ENCODE measurements at regions not wholly inside any gene's neighbourhood (a gene's known extent, or its start where the extent isn't known, plus 50 kb on each side); places are given as distances from the start of the nearest gene placed in this dataset.
"Not testable (repeated sequence)": the region's sequence is repeated elsewhere in the genome, so short reads cannot be mapped to it uniquely, and the experiment has no call there.

GRCh38 chr10:6692856-6693255, 112.8 kb upstream of the PRKCQ start:
- DNase-seq, result no peak
- peaks cover 48% of the 10 kb centered on the region for H3K27me3 Mint-ChIP-seq

GRCh38 chr10:6692103-6692502, 112.0 kb upstream of the PRKCQ start:
- no peaks in the 10 kb centered on the region for H3K36me3 Mint-ChIP-seq
- no peak overlapping the region for H3K27ac Mint-ChIP-seq
- CTCF ChIA-PET, result no interaction called here
- H3K4me1 Mint-ChIP-seq, result peaks cover 4% of the 10 kb centered on the region
- ATAC-seq (no peak), DNase-seq (no peak)
- no peaks in the 10 kb centered on the region for H3K9me3 Mint-ChIP-seq (ENCODE audit: low read depth)
- H3K4me3 Mint-ChIP-seq, result no peak overlapping the region
- peaks cover 51% of the 10 kb centered on the region for H3K27me3 Mint-ChIP-seq

More at GRCh38 chr10:6692856-6693255, 112.8 kb upstream of the PRKCQ start:
- Mint-ChIP-seq H3K9me3 (ENCODE audit: low read depth) (no peaks in the 10 kb centered on the region), H3K4me3 (no peak overlapping the region), H3K4me1 (peaks cover 4% of the 10 kb centered on the region), H3K27ac (no peak overlapping the region), H3K36me3 (no peaks in the 10 kb centered on the region)
- CTCF ChIA-PET, result no interaction called here
- no peak for ATAC-seq

- no peaks in the 10 kb centered on the region for H3K36me3 Mint-ChIP-seq
- peaks cover 2% of the 10 kb centered on the region for H3K4me1 Mint-ChIP-seq
Observed at GRCh38 chr10:6689036-6689435, 109.0 kb upstream of the PRKCQ start.

GRCh38 chr10:6680735-6681134, 100.7 kb upstream of the PRKCQ start:
- peaks cover 7% of the 10 kb centered on the region for H3K4me1 Mint-ChIP-seq
- H3K36me3 Mint-ChIP-seq, result no peaks in the 10 kb centered on the region
- DNase-seq, result no peak
- CTCF ChIA-PET, result interaction anchor here (0.6 to 3.3 kb wide), 4 partner anchors 11 to 279 kb away, joined by 3 to 17 read pairs (median 6); no protein-coding TSS in a partner anchor
- H3K9me3 Mint-ChIP-seq (ENCODE audit: low read depth), result no peaks in the 10 kb centered on the region
- H3K27me3 Mint-ChIP-seq, result peaks cover 60% of the 10 kb centered on the region
- no peak overlapping the region for H3K4me3 Mint-ChIP-seq
- no peak for ATAC-seq
- H3K27ac Mint-ChIP-seq, result no peak overlapping the region

More at GRCh38 chr10:6689036-6689435, 109.0 kb upstream of the PRKCQ start:
- Mint-ChIP-seq H3K4me3 (no peak overlapping the region), H3K9me3 (ENCODE audit: low read depth) (no peaks in the 10 kb centered on the region), H3K27me3 (peaks cover 43% of the 10 kb centered on the region), H3K27ac (no peak overlapping the region)
- ATAC-seq, result no peak
- CTCF ChIA-PET, result interaction anchor here (0.7 kb wide), 2 partner anchors 9 to 11 kb away, joined by 3 read pairs; no protein-coding TSS in a partner anchor
- DNase-seq, result no peak

GRCh38 chr10:6678956-6679355, 98.9 kb upstream of the PRKCQ start:
- no peak for ATAC-seq
- DNase-seq, result no peak
- no peaks in the 10 kb centered on the region for H3K36me3 Mint-ChIP-seq
- no peak overlapping the region for H3K27ac Mint-ChIP-seq
- H3K27me3 Mint-ChIP-seq, result peaks cover 62% of the 10 kb centered on the region
- H3K4me3 Mint-ChIP-seq, result no peak overlapping the region
- CTCF ChIA-PET, result interaction anchor here (0.7 to 3.3 kb wide), 17 partner anchors 8 to 477 kb away, joined by 3 to 18 read pairs (median 5); partner anchors contain the start of gene PFKFB3
- peaks cover 10% of the 10 kb centered on the region for H3K4me1 Mint-ChIP-seq
- H3K9me3 Mint-ChIP-seq (ENCODE audit: low read depth), result no peaks in the 10 kb centered on the region

- peak; percentile 70 for DNase-seq
- peaks cover 10% of the 10 kb centered on the region for H3K4me1 Mint-ChIP-seq
- H3K9me3 Mint-ChIP-seq (ENCODE audit: low read depth), result no peaks in the 10 kb centered on the region
- peak; percentile 69 for ATAC-seq
- H3K36me3 Mint-ChIP-seq, result no peaks in the 10 kb centered on the region
- H3K27ac Mint-ChIP-seq, result no peak overlapping the region
- CTCF ChIA-PET, result interaction anchor here (0.7 to 3.3 kb wide), 15 partner anchors 8 to 272 kb away, joined by 3 to 18 read pairs (median 6); no protein-coding TSS in a partner anchor
- H3K27me3 Mint-ChIP-seq, result peaks cover 60% of the 10 kb centered on the region
- H3K4me3 Mint-ChIP-seq, result no peak overlapping the region
Observed at GRCh38 chr10:6678211-6678803, 98.2 kb upstream of the PRKCQ start.

- peaks cover 55% of the 10 kb centered on the region for H3K27me3 Mint-ChIP-seq
- not testable (repeated sequence) for DNase-seq; H3K9me3 Mint-ChIP-seq (ENCODE audit: low read depth); H3K36me3 Mint-ChIP-seq; ATAC-seq; H3K27ac Mint-ChIP-seq; H3K4me3 Mint-ChIP-seq
- peaks cover 10% of the 10 kb centered on the region for H3K4me1 Mint-ChIP-seq
- CTCF ChIA-PET, result interaction anchor here (1.0 to 3.0 kb wide), 4 partner anchors 33 to 271 kb away, joined by 3 to 15 read pairs (median 4); no protein-coding TSS in a partner anchor
Observed at GRCh38 chr10:6677129-6677528, 97.1 kb upstream of the PRKCQ start.

- CTCF ChIA-PET, result interaction anchor here (1.0 to 2.1 kb wide), 2 partner anchors 259 to 268 kb away, joined by 3 to 7 read pairs; no protein-coding TSS in a partner anchor
- no peaks in the 10 kb centered on the region for H3K9me3 Mint-ChIP-seq (ENCODE audit: low read depth)
- no peak for ATAC-seq
- peaks cover 30% of the 10 kb centered on the region for H3K27me3 Mint-ChIP-seq
- no peak overlapping the region for H3K27ac Mint-ChIP-seq
- H3K36me3 Mint-ChIP-seq, result no peaks in the 10 kb centered on the region
- H3K4me1 Mint-ChIP-seq, result peaks cover 10% of the 10 kb centered on the region
- DNase-seq, result no peak
- H3K4me3 Mint-ChIP-seq, result no peak overlapping the region
Observed at GRCh38 chr10:6674291-6674690, 94.2 kb upstream of the PRKCQ start.

GRCh38 chr10:6671976-6672375, 91.9 kb upstream of the PRKCQ start:
- Mint-ChIP-seq H3K27me3 (peaks cover 28% of the 10 kb centered on the region), H3K9me3 (ENCODE audit: low read depth) (no peaks in the 10 kb centered on the region), H3K27ac (no peak overlapping the region), H3K4me1 (peaks cover 13% of the 10 kb centered on the region), H3K36me3 (no peaks in the 10 kb centered on the region), H3K4me3 (no peak overlapping the region)
- CTCF ChIA-PET, result interaction anchor here (0.8 to 1.2 kb wide), 2 partner anchors 23 to 262 kb away, joined by 3 read pairs; no protein-coding TSS in a partner anchor
- ATAC-seq (no peak), DNase-seq (no peak)

- ATAC-seq (no peak), DNase-seq (no peak)
- Mint-ChIP-seq H3K27me3 (peaks cover 19% of the 10 kb centered on the region), H3K9me3 (ENCODE audit: low read depth) (no peaks in the 10 kb centered on the region), H3K27ac (no peak overlapping the region), H3K4me1 (peaks cover 26% of the 10 kb centered on the region), H3K4me3 (no peak overlapping the region), H3K36me3 (no peaks in the 10 kb centered on the region)
- CTCF ChIA-PET, result interaction anchor here (0.8 to 5.1 kb wide), 7 partner anchors 10 to 253 kb away, joined by 3 to 55 read pairs (median 4); partner anchors contain the start of gene PRKCQ
Observed at GRCh38 chr10:6669269-6669859, 89.3 kb upstream of the PRKCQ start.

GRCh38 chr10:6667679-6668270, 87.7 kb upstream of the PRKCQ start:
- Mint-ChIP-seq H3K9me3 (ENCODE audit: low read depth) (no peaks in the 10 kb centered on the region), H3K27ac (no peak overlapping the region), H3K27me3 (peaks cover 8% of the 10 kb centered on the region), H3K36me3 (peaks cover 2% of the 10 kb centered on the region), H3K4me1 (peaks cover 24% of the 10 kb centered on the region), H3K4me3 (no peak overlapping the region)
- CTCF ChIA-PET, result interaction anchor here (0.6 to 5.1 kb wide), 36 partner anchors 9 to 749 kb away, joined by 3 to 55 read pairs (median 4); partner anchors contain the start of gene PFKFB3
- peak; percentile 34 for ATAC-seq
- DNase-seq, result peak; percentile 67

GRCh38 chr10:6667150-6667549, 87.1 kb upstream of the PRKCQ start:
- no peak overlapping the region for H3K4me3 Mint-ChIP-seq
- DNase-seq (no peak), ATAC-seq (no peak)
- H3K9me3 Mint-ChIP-seq (ENCODE audit: low read depth), result no peaks in the 10 kb centered on the region
- peaks cover 24% of the 10 kb centered on the region for H3K4me1 Mint-ChIP-seq
- peaks cover 8% of the 10 kb centered on the region for H3K27me3 Mint-ChIP-seq
- H3K27ac Mint-ChIP-seq, result no peak overlapping the region
- peaks cover 2% of the 10 kb centered on the region for H3K36me3 Mint-ChIP-seq
- CTCF ChIA-PET, result interaction anchor here (0.6 to 5.1 kb wide), 32 partner anchors 9 to 749 kb away, joined by 3 to 55 read pairs (median 4); partner anchors contain the start of gene PFKFB3

GRCh38 chr10:6665847-6666246, 85.8 kb upstream of the PRKCQ start:
- CTCF ChIA-PET, result interaction anchor here (0.7 to 5.1 kb wide), 11 partner anchors 14 to 463 kb away, joined by 3 to 55 read pairs (median 4); partner anchors contain the start of gene PFKFB3
- no peaks in the 10 kb centered on the region for H3K9me3 Mint-ChIP-seq (ENCODE audit: low read depth)
- peaks cover 8% of the 10 kb centered on the region for H3K27me3 Mint-ChIP-seq
- H3K36me3 Mint-ChIP-seq, result peaks cover 2% of the 10 kb centered on the region
- ATAC-seq (peak; percentile 96), DNase-seq (peak; percentile 83)
- peaks cover 24% of the 10 kb centered on the region for H3K4me1 Mint-ChIP-seq
- H3K4me3 Mint-ChIP-seq, result peak overlapping the region; percentile 12
- peak overlapping the region; percentile 53 for H3K27ac Mint-ChIP-seq

Data from activated CD8-positive, alpha-beta memory T cell treated with anti-CD3 and anti-CD28 coated beads, Interleukin-2, amount 10 ng/mL, durations not matched to agents 7 days and 5 days (primary cell).